Esophagus mucosa (tissue), 1 donor: ENCODE measurements at regions not wholly inside any gene's neighbourhood (a gene's known extent, or its start where the extent isn't known, plus 50 kb on each side); places are given as distances from the start of the nearest gene placed in this dataset.

Source experiments
- ATAC-seq: fragments of 200-7000 bp; cut with Tn5 transposase; one replicate; pipeline ENCODE4 v1.9.1; 2020
- donor health status: DM: yes; HTN: yes; CAD: no.

DNA sequence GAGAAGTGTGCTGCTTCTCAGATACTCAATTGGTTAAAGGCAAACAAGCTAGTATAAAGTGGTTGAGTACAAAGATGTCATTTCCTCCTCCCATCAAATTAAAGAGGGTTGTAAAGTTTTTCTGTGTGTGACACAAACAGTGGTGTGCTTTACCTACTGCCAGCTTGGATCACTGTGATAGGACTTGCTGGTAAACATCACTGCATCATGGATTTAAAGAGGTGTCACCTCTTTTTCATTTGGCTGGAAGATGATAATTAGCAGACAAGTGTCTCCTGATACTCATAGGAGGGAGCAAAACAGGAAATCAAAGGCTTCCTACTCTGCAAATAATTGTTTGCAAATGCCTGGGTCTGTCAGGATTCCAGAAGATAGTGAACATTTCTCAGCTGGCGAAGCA, 200.5 kb downstream of the MDFIC start:
- no peak for ATAC-seq

- ATAC-seq = no peak
These were observed 195.9 kb downstream of the MDFIC start for GRCh38 chr7:115117748-115118147.

DNA sequence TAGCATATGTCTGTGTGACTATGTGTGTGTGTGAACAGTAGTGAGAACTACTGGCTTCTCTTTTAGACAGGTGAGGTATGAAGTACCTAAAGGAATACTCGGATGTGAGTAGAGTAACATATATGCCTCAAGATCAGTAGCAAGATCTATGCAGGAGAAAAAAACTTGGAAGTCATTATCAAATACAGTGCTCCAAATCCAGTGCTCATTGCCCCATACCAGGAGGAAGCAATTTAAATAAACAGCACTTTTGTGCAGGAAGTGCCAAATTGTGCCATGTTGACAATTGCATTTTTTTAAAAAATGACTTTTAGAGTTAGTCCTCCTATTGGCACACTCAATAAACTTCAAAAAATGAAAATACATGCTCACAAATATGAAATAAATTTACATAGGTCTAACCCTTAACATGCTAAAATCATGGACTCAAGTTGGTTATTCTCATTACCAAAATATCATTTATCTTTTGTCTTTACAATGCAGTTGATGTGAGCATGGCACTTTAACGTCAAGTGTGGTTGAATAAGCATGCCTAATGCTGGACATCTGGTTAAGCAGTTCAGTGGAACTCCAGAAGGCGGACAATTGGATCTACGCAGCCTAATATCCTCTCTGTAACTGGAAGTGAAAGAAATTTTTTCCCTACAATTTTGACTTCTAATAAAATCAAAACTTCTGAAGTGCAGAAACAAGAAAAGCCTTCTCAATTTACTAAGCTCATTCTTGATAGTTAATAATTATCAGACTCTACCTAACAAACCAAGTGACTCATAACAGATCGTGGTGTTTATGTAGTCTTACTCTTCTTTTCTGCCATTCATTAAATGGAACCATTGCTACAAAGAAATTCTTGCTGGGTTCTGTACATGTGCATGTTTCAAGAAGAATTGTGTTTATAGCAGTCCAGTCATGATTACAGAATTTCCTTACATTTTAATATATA, 195.2 kb downstream of the MDFIC start:
- no peak for ATAC-seq

DNA sequence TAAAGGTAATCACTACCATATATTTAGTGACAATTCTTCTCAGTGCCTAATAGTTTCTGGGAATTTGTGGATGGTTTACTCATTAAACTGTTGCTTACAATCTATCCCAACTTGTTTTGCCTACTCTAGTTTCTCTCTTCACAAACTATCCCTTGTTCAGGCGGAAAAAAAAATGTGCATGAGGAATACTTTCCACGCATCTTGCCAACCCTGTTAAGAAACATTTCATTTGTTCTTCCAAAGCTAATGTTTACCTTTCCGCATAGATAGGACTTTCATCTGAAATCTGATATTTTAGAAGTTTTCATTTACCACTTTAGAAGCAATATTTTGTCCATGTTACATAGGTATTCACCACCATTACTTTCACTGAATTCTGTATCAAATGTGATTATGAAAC, 191.9 kb downstream of the MDFIC start:
- no peak for ATAC-seq

DNA sequence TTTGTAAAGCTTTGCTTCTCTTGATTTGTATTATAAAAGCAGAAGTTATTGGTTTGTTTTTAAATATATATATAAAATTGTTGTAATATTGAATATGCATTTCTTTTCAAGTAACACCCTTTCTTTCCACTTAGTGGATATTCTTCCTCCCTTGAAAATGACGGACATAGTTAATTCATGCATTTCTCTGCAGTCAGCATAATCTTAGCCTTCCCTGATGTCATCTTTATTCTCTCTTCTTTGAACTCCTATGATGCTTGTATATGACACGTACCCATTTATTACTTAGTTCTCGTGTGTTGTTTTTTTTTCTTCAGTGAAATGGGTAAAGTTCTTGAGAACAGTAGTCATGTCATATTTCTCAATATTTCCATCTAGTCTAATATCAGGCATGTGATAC, 191.2 kb downstream of the MDFIC start:
- no peak for ATAC-seq

GRCh38 chr7:115110523-115110922, 188.6 kb downstream of the MDFIC start:
- ATAC-seq = no peak

DNA sequence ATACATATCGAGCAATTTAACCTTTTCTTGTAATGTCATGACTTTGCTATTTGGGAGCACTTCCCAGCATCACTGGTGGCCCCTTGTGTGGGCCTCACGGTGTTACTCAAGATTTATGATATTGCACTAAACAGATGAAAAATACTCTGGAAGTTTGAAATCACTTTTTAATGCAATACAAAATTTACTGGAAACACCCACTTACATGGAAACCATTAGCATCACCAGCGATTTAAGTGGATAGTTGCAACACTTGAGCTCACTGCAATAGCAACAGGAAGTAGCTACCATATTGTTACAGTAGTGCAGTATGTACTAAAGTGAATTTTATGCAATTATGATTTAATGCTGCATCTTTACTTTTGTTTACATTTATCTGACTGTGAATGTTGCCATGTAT, 184.4 kb downstream of the MDFIC start:
- ATAC-seq = no peak

DNA sequence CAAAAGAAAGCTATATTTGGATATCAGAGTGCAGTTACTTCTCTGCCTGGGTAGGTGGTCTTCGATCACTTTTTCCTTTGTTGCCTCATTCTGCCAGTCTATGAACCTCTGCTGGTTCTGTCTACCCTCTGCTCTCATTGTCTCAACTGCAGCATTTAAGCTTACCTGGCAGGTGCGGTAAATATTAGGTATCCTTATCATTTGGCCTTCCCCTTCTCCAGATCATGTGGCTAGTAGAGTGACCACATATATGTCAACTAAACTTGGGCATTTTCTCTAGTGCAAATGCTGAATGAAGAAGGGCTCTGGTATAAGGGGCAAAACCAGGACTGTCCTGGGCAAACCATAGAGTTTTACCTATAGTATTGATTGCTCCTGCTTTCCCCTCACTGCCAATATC, 180.8 kb downstream of the MDFIC start:
- ATAC-seq = no peak

DNA sequence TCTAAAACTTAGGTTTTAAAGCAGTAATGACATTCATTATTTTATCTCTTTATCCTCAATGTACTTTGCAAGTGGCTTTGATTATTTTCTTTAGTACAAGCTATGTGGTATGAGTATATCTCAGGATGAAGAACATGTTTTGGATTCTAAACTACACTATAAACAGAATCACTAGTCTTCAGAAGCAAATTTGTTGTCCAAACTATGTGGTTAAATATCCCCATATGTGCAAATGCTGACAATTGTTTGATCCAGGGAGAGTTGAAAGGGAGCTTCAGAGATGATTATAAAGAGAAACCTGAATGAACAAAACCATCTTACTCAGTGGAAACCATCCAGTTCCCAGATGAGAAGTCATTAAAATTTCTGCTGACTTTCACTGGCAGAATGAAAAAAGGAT, 179.3 kb downstream of the MDFIC start:
- no peak for ATAC-seq

- ATAC-seq = peak; percentile 64
These were observed 178.0 kb downstream of the MDFIC start for GRCh38 chr7:115099906-115100305.

DNA sequence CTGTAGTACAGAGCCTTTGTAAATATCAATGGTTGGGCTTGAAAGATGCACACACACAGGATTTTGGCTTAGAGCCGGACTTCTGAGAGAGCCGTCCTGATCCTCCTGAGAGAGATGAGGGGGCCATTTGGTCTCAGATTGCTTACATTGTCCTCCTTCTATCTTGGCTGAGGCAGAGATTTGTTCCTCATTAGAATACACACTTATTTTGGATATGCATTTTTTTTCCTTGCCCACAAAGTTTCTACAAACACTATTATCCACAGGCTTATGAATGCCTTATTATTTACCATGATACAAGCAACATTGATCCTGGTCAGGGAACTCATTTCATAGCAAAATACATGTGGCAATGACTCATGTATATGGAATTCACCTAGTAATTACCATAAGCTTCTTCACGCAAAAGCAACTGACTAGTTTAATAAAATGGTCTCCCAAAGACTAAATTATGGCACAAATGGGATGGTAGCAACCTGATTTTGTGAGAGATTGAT, 175.3 kb downstream of the MDFIC start:
- no peak for ATAC-seq

DNA sequence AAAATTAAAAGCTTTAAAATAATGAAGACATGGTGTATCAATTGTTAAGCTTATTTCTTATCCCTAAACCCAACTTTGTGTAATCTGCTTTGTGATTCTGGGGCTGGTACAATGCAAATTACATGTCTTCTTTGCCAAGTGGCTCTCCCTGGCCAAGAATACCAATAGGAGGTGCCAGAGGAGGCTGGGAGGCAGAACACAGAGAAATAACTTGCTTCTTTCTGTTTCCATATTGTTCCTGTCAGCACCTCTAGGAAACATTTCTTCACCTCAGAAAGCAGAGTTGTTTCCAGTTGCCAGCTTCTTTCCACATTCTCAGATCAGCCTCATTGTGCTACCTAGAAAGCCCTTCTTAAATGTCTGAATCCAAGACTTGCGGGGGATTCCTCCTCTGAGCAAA, 174.4 kb downstream of the MDFIC start:
- no peak for ATAC-seq

DNA sequence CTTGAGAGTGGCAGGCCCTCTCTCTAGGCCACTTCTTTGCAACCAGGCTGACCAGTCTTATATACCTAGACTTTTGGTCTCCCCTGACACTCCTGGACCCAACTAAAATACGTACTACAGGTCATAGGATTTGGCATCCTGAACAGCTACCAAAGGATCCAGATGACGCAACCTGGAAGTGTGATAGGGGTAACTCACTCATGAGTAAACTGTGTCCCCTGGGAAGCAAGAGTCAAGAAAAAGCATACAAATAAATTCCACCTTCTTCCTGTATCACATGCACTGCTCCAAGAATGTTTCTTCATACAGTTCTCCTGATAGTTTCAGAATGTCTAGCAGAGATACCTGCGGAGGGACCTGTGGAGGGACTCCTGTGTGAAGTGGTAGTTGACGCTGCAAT, 172.3 kb downstream of the MDFIC start:
- ATAC-seq = no peak

- no peak for ATAC-seq
These were observed 167.0 kb downstream of the MDFIC start for GRCh38 chr7:115088893-115089292.

DNA sequence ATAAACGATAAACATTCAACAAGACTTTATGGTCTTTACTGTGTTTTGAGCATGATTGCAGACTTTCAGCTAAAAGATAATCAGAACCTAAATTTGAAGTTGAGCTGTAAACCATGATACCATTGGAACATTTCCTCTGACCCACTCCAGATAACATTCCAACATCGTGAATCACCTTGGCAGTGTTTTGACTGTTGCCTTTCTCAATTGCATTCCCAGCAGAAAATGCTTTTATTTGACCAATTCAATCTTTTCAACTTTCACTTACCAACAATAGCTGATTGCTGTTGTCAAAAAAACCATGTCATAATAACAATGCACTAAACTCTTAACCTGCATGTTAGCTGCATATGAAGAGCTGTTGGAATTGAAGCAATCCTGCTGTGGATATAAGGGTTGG, 165.5 kb downstream of the MDFIC start:
- ATAC-seq = no peak

DNA sequence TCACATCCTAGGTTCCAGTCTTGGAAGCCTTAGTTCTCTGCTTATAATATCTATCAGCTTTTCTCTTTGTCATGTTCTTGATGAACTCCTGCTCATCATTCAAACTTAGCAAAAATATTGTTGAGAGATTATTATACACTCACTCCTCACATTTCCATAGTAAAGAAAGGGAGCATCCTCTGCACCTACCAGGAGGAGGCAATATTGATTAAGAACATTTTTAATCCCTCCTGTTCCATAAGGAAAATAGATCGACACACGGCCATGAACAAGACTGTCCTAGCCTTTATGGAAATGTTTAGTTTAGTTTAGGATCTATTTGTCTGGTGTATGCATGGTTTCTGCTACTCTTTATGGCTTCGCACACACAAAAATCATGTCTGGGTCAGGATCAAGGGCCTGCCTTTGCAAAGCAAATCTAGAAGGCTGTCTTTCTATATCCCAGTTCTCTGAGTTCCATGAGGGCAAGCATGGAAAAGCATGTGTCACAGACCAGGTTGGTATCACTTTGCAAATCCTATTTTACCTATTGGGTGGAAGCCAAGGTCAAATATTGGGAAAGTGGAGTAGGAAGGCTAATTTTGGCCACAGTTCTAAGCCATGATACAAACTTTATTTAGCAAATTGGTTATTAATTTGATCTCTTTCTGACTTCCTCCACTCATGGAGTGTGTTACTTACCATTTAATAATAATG, 164.4 kb downstream of the MDFIC start:
- no peak for ATAC-seq

DNA sequence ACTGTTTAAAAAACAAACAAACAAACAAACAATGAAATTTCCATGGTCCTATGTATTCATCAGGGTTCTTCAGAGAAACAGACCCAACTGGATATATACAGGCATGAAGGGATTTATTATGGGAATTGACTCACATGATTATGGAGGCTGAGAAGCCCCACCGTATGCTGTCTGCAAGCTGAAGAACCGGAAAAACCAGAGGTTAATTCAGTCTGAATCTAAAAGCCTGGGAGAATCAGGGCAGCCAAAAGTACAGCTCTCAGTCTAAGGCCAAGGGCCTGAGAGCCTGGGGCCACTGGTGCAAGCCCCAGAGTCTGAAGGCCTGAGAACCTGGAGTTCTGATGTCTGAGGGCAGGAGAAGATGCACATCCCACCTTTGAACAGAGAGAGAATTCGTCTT, 163.5 kb downstream of the MDFIC start:
- ATAC-seq = peak; percentile 49

- no peak for ATAC-seq
These were observed 162.0 kb downstream of the MDFIC start for GRCh38 chr7:115083935-115084334.

GRCh38 chr7:115081772-115082171, 159.9 kb downstream of the MDFIC start:
- no peak for ATAC-seq

DNA sequence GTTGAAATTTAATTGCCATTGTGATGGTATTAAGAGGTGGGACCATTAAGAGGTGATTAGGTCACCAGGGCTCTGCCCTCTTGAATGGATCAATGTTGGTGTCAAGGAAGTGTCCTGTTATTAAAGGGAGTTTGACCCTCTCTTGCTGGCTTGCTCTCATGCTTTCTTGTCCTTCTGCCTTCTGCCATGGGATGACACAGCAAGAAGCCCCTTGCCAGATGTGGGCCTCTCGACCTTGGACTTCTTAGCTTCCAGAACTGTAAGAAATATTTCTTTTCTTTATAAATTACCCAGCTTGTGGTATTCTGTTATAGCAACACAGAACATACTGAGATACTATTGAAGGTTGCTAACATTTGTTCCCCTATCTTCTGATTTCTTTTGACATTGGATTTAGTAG, 157.0 kb downstream of the MDFIC start:
- no peak for ATAC-seq

DNA sequence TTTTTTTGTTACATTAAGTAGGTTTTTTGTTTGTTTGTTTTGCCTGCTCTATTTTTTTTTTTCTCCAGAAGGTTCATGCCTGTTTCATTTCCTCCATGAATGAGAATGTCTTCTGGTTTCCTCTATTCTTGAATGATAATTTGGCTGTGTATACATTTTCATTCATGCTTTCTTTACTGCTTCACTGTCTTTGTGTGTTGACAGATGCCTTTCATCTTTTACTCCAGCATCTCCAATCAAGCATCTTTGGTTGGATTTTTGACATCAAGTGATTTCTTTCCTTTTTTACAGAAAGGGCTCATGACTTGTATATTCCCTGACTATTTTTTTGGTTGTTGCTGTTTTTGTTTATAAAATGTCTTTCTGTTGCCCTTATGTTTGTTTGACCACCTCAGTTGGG, 156.5 kb downstream of the MDFIC start:
- no peak for ATAC-seq

DNA sequence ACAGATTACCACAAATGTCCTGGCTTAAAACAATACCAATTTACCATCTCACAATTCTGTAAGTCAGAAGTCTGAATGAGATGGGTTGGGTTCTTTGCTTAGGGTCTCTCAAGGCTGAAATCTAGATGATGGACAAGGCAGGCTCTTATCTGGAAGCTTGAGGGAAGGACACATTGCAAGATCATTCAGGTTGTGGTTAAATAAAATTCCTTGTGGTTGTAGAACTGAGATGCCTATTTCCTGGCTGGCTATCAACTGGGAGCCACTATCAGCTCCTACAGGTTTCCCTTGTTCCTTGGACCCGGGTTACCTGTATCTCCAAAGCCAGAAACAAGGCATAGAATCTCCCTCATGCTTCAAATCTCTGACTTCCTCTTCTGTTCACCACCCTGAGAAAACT, 148.4 kb downstream of the MDFIC start:
- ATAC-seq = no peak
